ENCODE measurements at regions not wholly inside any gene's neighbourhood (a gene's known extent, or its start where the extent isn't known, plus 50 kb on each side); places are given as distances from the start of the nearest gene placed in this dataset.
"Not testable (repeated sequence)": the region's sequence is repeated elsewhere in the genome, so short reads cannot be mapped to it uniquely, and the experiment has no call there.

DNA sequence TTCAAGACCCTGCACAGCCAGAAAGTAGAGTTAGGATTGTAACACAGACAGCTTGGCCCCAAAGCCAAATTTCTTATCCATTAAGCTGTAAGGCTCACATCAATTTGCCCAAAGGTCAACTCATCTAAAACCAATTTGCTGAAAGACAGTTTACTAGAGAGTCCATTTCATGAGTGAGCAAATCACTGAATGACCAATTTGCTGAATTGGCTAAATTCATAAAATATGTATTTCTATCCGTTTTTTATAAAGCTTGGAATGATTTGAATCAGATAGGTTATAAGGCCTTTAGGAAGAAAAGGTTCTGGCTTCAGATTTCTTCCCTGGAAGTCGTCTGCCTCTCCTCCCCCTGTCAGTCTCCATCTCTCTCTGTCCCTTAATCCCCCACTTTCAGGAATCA, 168.1 kb downstream of the FCRL5 start:
- Histone ChIP-seq H3K27ac (no peak overlapping the region), H3K36me3 (ENCODE audit: low read depth, missing control alignments) (no peaks in the 10 kb centered on the region), H3K4me1 (no peaks in the 10 kb centered on the region), H3K9me3 (no peaks in the 10 kb centered on the region), H3K4me3 (no peak overlapping the region), H3K27me3 (no peaks in the 10 kb centered on the region)
- WGBS, 2 donors: 53 to 60% methylated on average over 2 of the region's 2 CpGs
- no peak for DNase-seq
- TF ChIP-seq, protein P1, sequence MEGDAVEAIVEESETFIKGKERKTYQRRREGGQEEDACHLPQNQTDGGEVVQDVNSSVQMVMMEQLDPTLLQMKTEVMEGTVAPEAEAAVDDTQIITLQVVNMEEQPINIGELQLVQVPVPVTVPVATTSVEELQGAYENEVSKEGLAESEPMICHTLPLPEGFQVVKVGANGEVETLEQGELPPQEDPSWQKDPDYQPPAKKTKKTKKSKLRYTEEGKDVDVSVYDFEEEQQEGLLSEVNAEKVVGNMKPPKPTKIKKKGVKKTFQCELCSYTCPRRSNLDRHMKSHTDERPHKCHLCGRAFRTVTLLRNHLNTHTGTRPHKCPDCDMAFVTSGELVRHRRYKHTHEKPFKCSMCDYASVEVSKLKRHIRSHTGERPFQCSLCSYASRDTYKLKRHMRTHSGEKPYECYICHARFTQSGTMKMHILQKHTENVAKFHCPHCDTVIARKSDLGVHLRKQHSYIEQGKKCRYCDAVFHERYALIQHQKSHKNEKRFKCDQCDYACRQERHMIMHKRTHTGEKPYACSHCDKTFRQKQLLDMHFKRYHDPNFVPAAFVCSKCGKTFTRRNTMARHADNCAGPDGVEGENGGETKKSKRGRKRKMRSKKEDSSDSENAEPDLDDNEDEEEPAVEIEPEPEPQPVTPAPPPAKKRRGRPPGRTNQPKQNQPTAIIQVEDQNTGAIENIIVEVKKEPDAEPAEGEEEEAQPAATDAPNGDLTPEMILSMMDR (IDR thresholded peaks at IDR 0.05): no peak
- no peak for TF ChIP-seq POLR2A (IDR thresholded peaks at IDR 0.05)
- intact Hi-C loops (cut with DNase I; ENCODE audit: low total_unique reads): no loop called here

DNA sequence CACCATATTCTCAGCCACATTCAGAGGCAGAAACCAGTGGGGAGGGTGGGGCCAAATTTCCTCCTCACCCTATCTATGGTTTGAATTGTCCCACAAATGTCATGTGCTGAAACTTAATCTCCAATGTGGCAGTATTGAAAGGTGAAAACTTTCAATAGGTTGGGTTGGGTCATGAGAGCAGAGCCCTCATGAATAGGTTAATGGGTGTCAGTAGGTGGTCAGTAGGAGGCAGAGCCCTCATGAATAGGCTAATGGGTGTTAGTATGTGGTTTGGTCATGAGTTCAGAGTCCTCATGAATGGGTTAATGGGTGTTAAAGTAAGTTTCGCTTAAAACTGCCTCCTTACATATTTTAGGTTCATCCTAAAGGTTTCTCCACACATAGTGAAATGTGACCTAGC, 170.0 kb downstream of the FCRL5 start:
- H3K4me3 ChIP-seq: no peak overlapping the region
- no peak overlapping the region for H3K27ac ChIP-seq
- H3K4me1 ChIP-seq: no peaks in the 10 kb centered on the region
- TF ChIP-seq POLR2A (IDR thresholded peaks at IDR 0.05): no peak
- TF ChIP-seq, protein P1 (IDR thresholded peaks at IDR 0.05): no peak
- WGBS, 2 donors: 83 to 86% methylated on average over 1 of the region's 1 CpG
- no peaks in the 10 kb centered on the region for H3K9me3 ChIP-seq
- H3K27me3 ChIP-seq: no peaks in the 10 kb centered on the region
- no peaks in the 10 kb centered on the region for H3K36me3 ChIP-seq (ENCODE audit: low read depth, missing control alignments)
- no peak for DNase-seq
- intact Hi-C loops (cut with DNase I; ENCODE audit: low total_unique reads): no loop called here

DNA sequence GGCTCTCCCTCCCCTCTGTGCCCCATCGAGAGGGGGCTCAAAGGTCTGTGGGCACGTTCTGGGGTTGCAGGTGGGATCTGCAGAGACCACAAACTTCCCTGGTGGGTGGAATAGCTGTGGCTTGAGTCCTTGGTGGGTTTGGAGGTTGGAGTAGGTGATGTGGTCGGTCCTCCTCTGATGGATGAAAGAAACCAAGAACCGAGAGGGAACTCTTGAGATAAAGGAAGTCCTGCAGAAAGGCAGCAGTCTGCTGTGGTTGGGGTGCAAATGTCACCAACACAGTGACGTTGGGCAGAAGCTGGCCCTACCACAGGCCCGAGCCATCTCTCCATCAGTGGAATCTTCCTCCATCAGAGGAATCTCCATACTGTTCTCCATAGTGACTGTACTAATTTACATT, 171.8 kb downstream of the FCRL5 start:
- no peaks in the 10 kb centered on the region for H3K9me3 ChIP-seq
- no peak for DNase-seq
- intact Hi-C loops (cut with DNase I; ENCODE audit: low total_unique reads): no loop called here
- H3K4me1 ChIP-seq: no peaks in the 10 kb centered on the region
- H3K27me3 ChIP-seq: no peaks in the 10 kb centered on the region
- no peak overlapping the region for H3K4me3 ChIP-seq
- no peaks in the 10 kb centered on the region for H3K36me3 ChIP-seq (ENCODE audit: low read depth, missing control alignments)
- H3K27ac ChIP-seq: no peak overlapping the region
- TF ChIP-seq, protein P1 (IDR thresholded peaks at IDR 0.05): no peak
- no peak for TF ChIP-seq POLR2A (IDR thresholded peaks at IDR 0.05)
- 79 to 83% methylated on average over 6 of the region's 6 CpGs for WGBS, 2 donors

DNA sequence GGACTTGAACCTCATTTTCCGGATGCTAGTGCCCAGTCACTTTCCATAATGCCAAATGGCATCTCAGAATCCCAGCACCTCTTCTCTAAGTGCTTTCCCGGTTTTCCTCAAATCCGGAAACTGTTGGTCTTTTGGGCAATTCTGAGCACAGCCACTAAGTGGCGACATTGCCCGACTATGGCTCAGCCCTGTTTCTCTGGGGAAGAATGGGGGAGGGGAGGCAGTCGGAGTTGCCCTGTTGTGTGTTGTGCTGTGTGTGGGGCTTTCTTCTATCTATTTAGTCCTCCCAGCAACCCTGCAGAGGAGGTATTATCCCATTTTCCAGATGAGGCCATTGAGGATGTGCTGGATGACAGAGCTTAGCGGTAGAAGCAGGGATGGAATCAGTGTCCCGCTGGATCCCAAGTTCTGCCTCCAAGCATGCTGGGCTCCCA, 175.0 kb downstream of the FCRL5 start:
- intact Hi-C loops (cut with DNase I; ENCODE audit: low total_unique reads): loop anchor here (10.0 kb wide), 1 partner anchor 108 kb away; no protein-coding TSS in a partner anchor
- peak; percentile 67 for DNase-seq
- 26 to 27% methylated on average over 8 of the region's 8 CpGs for WGBS, 2 donors
- not testable (repeated sequence) for H3K4me1 ChIP-seq; H3K27me3 ChIP-seq; H3K27ac ChIP-seq; H3K36me3 ChIP-seq (ENCODE audit: low read depth, missing control alignments); H3K4me3 ChIP-seq; H3K9me3 ChIP-seq
- TF ChIP-seq, protein P1 (IDR thresholded peaks at IDR 0.05): peak in 2 of 3 experiments; percentile 11 to 45

DNA sequence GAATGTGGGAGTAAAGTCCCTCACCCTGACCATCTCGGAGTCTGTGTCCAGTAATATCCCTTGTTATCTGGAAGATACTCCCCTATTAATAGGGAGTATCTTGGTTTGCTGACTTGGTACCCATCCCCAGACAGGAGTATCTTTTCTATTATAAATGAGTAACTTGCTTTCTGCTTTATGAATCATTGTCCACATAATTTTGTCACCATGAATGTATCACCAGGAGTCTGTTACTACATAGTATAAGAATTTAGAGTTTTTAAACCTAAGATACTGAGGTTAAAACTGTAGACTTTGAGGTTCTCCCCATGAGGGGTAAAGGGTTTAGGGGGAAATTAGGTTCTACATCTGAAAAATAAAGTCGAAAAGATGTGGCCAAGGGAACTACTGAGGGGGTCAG, 175.6 kb downstream of the FCRL5 start:
- 71 to 79% methylated on average over 2 of the region's 2 CpGs for WGBS, 2 donors
- Histone ChIP-seq H3K4me1 (no peaks in the 10 kb centered on the region), H3K36me3 (ENCODE audit: low read depth, missing control alignments) (no peaks in the 10 kb centered on the region), H3K9me3 (no peaks in the 10 kb centered on the region), H3K27me3 (no peaks in the 10 kb centered on the region), H3K27ac (no peak overlapping the region), H3K4me3 (no peak overlapping the region)
- DNase-seq: no peak
- intact Hi-C loops (cut with DNase I; ENCODE audit: low total_unique reads): loop anchor here (10.0 kb wide), 1 partner anchor 108 kb away; no protein-coding TSS in a partner anchor
- TF ChIP-seq, protein P1 (IDR thresholded peaks at IDR 0.05): no peak
- no peak for TF ChIP-seq POLR2A (IDR thresholded peaks at IDR 0.05)

DNA sequence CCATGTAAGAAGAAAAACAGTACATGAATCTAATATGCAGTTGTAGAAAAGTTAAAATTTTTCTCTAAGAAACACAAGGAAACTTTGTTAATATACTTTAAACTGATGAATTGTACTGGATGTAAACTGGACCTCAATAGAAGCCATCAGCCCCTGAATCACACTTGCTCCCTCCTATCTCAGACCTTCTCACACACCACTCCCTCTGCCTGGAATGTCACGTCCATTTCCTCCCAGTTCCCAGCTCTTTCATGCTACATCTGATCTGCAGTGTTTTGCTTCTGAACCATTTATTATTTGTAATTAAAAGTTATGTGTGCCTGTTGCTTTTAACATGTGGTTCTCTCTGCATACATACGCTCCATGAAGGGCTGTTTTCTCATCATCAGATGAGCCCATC, 180.0 kb downstream of the FCRL5 start:
- intact Hi-C loops (cut with DNase I; ENCODE audit: low total_unique reads): loop anchor here (10.0 kb wide), 1 partner anchor 112 kb away; no protein-coding TSS in a partner anchor
- 47 to 55% methylated on average over 2 of the region's 2 CpGs for WGBS, 2 donors
- not testable (repeated sequence) for H3K9me3 ChIP-seq; H3K4me1 ChIP-seq; H3K4me3 ChIP-seq; DNase-seq; H3K36me3 ChIP-seq (ENCODE audit: low read depth, missing control alignments); H3K27me3 ChIP-seq; H3K27ac ChIP-seq

All from testis (tissue), 2 donors.